HG03108 (cell line): ENCODE measurements at regions not wholly inside any gene's neighbourhood (a gene's known extent, or its start where the extent isn't known, plus 50 kb on each side); places are given as distances from the start of the nearest gene placed in this dataset.

ENCODE experiments used
- ATAC-seq: cut with Tn5 transposase; IDR thresholded peaks from one replicate; pipeline ENCODE4 v1.9.1; 2021; ENCODE audit warnings: moderate library complexity; ENCODE audit not compliant: unreplicated experiment

DNA sequence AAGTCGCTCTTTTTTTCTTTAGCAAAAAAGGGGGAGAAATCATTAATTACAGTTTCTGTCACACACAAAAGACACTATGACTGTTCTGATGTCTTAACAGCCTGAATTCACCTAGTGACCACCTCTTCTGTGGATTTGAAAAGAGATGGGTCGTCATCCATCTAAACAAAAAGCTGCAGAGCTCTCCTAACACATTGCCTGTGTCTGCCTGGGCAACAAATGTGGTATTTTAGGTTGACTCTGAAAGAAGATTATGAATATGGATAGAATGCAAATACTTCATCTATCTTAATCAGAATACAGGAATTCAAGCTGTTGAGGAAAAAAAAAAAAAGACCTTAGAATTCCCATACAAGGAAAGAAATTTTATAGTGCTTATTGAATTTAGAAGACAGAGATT lies 304.4 kb upstream of the ADGRL2 start:
- ATAC-seq: no peak

DNA sequence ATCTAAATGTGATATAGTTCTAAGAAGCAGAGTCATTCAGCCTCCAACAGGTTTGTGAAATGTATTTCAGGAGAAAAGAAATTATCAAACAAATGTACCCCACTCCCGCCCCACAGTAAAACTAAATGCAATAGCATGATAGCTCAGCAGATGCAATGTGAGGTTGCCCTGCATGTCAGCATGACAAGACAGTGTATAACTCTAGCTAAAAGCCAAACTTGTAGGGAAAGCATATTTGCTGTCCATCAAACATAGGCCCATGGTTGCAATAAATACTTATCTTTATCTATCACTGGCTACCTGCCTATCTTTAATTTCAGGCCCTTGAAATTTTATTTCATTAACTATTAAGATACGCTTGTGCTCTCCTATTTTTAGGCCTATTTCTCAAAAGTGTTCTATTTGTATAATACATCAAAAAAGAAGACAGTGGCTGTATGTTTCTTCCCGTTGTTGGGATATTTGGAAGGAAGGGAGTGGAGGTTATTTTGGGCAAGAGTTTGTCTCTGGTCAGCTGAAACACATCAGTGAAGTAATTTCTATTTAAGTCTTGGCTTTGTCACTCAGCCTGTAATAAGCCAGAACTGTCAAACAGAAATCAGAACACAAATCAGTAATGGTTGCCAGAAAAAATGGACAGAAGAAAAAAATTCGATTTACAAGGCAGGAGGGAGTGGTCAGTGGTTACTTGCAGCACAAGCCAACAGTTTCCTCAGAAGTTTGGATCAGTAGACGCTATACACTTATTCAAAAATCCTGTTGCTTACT lies 307.4 kb upstream of the ADGRL2 start:
- no peak for ATAC-seq

DNA sequence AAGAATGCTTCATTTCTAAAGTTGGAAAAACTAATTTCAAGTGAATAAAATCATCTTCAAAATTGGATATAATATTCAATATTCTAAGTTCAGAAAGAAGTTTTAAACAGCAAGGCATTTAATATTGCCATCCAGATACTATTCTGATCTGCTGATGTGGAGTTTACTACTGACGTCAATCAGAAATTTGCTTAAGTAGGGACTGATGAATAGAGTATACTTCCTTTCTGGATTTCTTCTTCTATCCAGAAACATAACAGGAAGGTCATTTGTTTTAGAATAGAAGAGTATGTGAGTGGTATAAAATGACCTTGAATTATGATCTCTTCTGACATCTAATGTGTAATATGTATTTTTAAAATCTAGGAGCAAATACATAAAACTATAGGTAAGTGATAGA lies 308.1 kb upstream of the ADGRL2 start:
- no peak for ATAC-seq

GRCh38 chr1:81490614-81491013 lies 310.1 kb upstream of the ADGRL2 start:
- ATAC-seq: no peak

DNA sequence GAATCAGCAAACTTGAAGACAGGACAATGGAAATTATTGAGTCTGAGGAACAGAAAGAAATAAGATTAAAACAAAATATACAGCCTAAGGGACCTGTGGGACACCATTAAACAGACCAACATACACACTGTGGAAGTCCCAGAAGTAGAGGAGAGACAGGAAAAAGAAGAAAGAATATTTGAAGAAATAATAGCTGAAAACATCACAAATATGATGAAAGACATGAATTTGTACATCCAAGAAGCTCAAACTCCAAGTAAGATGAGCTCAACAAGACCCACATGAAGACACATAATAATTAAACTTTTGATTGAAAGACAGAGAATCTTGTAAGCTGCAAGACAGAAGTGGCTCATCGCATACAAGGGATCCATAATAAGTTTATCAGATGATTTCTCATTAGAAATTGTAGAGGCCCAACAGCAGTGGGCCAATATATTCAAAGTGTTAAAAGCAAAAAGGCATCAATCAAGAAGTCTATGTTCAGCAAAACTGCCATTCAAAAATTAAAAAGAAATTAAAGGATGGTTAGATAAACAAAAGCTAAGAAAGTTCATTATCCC lies 311.3 kb upstream of the ADGRL2 start:
- no peak for ATAC-seq

DNA sequence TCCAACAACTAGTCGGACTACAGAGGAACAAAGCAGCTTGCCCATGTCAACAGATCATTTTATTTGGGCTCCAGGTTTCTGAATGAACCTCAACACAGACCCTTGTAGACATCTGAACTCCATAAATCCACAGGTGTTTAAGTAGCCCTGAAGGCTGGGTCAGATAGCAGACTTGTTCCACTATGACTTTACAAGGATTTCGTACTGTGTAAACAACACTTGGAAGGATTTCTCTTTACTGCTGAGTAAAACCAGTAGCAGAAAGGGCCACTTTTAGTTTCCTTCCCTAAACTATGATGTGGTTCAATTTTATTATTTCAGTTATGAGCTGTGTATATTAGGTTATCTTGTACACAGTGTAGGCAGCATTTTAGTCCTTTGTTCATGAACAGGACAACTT lies 316.4 kb upstream of the ADGRL2 start:
- no peak for ATAC-seq

- ATAC-seq: no peak
These were observed 322.5 kb upstream of the ADGRL2 start for GRCh38 chr1:81478219-81478618.

- ATAC-seq: no peak
These were observed 323.0 kb upstream of the ADGRL2 start for GRCh38 chr1:81477710-81478109.

DNA sequence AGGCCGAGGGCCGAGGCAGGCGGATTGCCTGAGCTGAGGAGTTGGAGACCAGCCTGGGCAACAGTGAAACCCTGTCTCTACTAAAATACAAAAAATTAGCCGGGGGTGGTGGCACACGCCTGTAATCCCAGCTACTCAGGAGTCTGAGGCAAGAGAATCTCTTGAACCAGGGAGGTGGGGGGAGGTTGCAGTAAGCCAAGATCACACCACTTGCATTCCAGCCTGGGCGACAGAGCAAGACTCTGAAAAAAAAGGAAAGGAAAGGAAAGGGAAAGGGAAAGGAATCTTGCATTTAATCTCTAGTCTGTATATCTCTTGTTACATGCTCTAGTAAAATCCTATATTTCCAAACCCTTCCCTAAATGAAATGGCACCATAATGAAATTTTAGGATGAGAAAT lies 328.3 kb upstream of the ADGRL2 start:
- no peak for ATAC-seq

DNA sequence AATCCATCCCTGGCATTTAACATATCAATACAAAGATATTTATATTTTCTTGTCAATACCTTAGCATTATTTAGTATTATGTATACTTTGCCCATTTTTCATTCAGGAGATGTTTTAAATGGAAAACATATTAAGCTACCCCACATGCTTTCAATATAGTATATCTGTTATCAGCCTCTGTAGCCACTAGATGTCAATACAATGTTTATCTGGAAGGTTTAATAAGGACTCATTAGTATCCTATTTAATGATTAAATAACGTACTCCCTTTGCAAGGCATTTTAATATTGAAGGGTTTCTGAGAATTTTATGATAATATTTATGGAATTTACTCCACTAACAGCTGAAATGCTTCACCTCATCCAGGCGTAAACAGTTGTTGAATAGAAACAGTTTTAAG lies 329.5 kb upstream of the ADGRL2 start:
- ATAC-seq: no peak

- ATAC-seq: no peak
These were observed 330.5 kb upstream of the ADGRL2 start for GRCh38 chr1:81470275-81470674.

- no peak for ATAC-seq
These were observed 333.4 kb upstream of the ADGRL2 start for GRCh38 chr1:81467383-81467782.

DNA sequence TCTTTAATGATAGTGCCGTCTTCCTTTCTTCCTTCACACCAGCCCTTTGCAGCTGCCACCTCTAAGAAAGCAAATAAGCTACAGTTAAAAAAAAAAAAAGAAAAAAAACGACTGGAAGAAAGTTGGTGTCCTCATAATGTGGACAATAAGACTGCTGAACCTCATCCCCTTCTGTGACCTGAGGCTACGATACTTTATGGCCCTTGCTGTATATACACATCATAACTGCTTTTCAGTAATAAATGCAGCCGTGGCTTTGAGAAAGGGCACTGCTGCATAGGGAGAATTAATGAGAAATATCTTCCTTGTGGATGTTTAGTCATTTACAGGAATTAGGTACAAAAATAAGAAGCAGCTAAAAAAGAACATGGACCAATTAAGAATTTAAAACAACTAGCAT lies 333.8 kb upstream of the ADGRL2 start:
- ATAC-seq: no peak

DNA sequence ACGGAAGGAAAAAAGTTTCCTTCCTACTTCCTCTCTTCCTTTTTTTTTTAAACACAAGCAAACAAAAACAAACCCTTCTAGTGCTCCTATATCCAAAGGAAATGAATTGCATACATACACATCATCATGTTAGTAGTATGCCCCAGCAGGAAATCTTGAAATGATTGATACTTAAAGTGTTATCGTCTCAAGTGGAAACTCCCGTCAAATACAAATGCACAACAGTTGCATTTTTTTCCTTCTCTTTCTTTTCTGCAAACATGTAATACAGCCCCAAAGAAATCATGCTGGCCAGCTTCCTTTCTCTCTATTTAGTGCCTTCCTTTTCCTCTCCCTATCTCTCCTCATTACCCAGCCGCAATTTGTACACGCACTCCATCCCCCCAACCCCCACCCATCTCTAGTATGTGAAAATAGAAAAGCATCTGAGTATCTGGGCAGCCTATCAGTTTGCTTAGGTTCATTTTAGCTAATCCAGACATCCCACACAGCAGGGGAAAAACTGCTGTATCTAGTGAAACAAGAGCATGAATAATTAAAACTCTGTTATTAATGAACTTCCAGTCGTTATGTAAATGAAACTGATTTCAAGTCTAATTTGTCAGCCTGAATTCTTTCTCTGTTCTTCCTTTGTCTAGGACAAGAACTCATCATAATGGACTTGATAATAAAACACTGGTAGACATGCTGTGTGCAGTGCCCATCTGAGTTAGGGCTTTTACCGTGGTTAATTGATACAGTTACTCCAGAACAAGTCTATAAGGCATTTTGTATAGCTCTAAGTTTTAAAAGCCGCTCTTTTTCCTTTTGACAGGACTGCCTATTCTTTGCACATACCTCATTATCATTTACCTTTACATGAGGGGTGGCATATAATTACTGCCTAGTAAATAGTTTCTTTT lies 336.5 kb upstream of the ADGRL2 start:
- ATAC-seq: no peak

DNA sequence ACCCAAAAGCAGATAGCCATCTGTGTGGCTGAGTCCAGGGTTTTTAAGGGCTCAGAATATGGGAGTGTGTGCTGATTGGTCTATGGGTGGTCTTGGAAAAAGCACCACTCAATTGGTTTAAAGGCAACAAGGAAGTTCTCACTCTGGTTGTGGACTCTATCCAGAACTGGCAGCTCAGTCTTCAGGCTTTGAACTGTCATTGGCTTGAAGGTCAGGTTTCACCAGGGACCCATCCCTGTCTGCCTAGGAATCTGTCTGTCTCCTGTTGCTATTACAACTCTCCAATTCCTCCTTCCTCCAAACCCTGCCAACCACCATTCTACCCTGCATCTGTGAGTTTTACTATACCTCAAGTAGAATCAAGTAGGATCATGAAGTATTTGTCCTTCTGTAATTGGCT lies 341.7 kb upstream of the ADGRL2 start:
- ATAC-seq: no peak

- ATAC-seq: no peak
These were observed 342.5 kb upstream of the ADGRL2 start for GRCh38 chr1:81458186-81458585.

- no peak for ATAC-seq
These were observed 345.3 kb upstream of the ADGRL2 start for GRCh38 chr1:81455481-81455880.

GRCh38 chr1:81453971-81454370 lies 346.8 kb upstream of the ADGRL2 start:
- ATAC-seq: no peak

GRCh38 chr1:81453367-81453703 lies 347.4 kb upstream of the ADGRL2 start:
- ATAC-seq: no peak

GRCh38 chr1:81452693-81453366 lies 347.9 kb upstream of the ADGRL2 start:
- no peak for ATAC-seq

- no peak for ATAC-seq
These were observed 350.9 kb upstream of the ADGRL2 start for GRCh38 chr1:81449786-81450185.
